ENCODE measurements at regions not wholly inside any gene's neighbourhood (a gene's known extent, or its start where the extent isn't known, plus 50 kb on each side); places are given as distances from the start of the nearest gene placed in this dataset.

DNA sequence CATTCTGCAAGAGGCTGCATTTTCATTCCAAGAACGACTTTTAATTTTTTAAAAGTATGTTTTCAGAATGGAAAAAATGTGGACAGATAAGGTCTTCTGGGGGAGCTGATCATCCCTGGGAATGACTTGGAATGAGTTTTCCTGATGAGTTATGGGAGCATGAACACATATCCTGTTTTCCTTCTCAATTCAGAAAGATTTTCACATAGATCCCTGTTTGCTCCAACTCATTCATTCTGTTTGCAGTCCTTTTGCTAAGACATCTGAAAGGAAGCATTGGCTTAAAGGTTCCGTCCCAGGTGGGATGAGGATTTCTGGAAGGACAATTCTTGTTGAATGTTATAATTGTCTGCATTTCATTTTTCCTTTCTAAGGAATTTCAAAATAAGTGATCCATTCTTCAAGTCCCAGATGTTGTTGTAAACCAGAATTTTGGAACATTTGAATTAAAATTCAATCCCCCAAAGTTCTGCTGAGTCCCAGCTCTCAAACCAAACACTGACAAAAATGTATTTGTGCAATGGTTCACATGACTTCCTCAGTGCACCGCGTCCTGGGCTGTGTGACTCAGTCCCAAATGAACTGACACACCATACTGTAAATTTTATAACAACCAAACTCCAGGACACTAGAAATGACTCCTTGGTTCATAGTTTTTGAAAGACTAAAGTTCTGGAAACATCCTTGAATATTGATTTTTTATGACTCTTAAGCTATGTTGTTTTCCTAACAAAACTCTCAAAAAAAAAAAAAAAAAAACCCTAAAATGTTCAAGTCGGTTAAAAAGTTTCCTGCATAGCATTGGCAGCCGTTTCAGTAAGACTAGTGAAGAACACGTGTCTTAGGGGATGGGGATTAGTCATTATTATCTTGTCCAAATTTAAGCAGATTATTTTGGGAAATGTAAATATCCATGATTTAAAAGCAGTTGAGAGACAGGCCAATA lies 281.8 kb upstream of the TCF4 start:
- Histone ChIP-seq H3K9me3 (ENCODE audit: control insufficient read depth, insufficient read depth, low read length) (no peaks in the 10 kb centered on the region), H3K4me3 (ENCODE audit: low read length) (no peak overlapping the region), H3K4me1 (ENCODE audit: control insufficient read depth, insufficient read depth, low read length) (no peaks in the 10 kb centered on the region), H3K36me3 (ENCODE audit: control insufficient read depth, insufficient read depth, low read length) (no peaks in the 10 kb centered on the region), H3K27me3 (ENCODE audit: control insufficient read depth, insufficient read depth, low read length) (no peaks in the 10 kb centered on the region), H3K27ac (ENCODE audit: low read length) (no peak overlapping the region)
- no peak for DNase-seq
- ATAC-seq: no peak
- TF ChIP-seq CTCF (IDR thresholded peaks at IDR 0.05): no peak
- Mint-ChIP-seq H3K36me3 (no peaks in the 10 kb centered on the region), H3K9me3 (no peaks in the 10 kb centered on the region), H3K4me3 (no peak overlapping the region), H3K27ac (no peak overlapping the region), H3K4me1 (no peaks in the 10 kb centered on the region), H3K27me3 (ENCODE audit: low read depth in 2 of 2) (no peaks in the 10 kb centered on the region)
- intact Hi-C loops (cut with micrococcal nuclease): no loop called here
- 82% methylated on average over 7 of the region's 7 CpGs for WGBS (ENCODE audit: insufficient coverage)

GRCh38 chr18:55868909-55869308 lies 280.9 kb upstream of the TCF4 start:
- no peaks in the 10 kb centered on the region for H3K9me3 ChIP-seq (ENCODE audit: control insufficient read depth, insufficient read depth, low read length)
- no peaks in the 10 kb centered on the region for H3K36me3 ChIP-seq (ENCODE audit: control insufficient read depth, insufficient read depth, low read length)
- H3K27me3 ChIP-seq (ENCODE audit: control insufficient read depth, insufficient read depth, low read length): no peaks in the 10 kb centered on the region
- intact Hi-C loops (cut with micrococcal nuclease): no loop called here
- Mint-ChIP-seq H3K36me3 (no peaks in the 10 kb centered on the region), H3K27ac (no peak overlapping the region), H3K9me3 (no peaks in the 10 kb centered on the region), H3K4me3 (no peak overlapping the region), H3K4me1 (no peaks in the 10 kb centered on the region), H3K27me3 (ENCODE audit: low read depth in 2 of 2) (no peaks in the 10 kb centered on the region)
- no peaks in the 10 kb centered on the region for H3K4me1 ChIP-seq (ENCODE audit: control insufficient read depth, insufficient read depth, low read length)
- no peak overlapping the region for H3K27ac ChIP-seq (ENCODE audit: low read length)
- no peak overlapping the region for H3K4me3 ChIP-seq (ENCODE audit: low read length)
- no peak for TF ChIP-seq CTCF (IDR thresholded peaks at IDR 0.05)
- DNase-seq (no peak), ATAC-seq (no peak)
- 100% methylated on average over 1 of the region's 1 CpG for WGBS (ENCODE audit: insufficient coverage)

DNA sequence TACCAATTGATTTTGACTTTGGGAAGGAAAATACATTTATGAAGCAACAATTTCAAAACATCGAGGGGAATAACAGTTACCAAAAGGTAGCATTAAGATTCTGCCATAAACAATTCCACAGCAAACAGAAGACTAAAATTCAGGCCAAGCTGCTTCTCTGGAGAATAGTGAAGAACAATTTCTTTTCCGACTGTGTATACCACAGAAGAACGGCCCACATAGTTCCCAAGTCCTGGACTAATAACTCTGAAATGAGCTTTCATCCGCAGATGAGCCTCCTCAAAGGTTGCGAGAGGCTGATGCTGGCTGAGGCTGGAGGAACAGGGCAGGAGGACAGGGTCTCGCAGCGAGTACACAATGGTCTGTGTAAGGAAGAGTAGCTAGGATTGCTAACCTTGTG lies 278.9 kb upstream of the TCF4 start:
- H3K9me3 Mint-ChIP-seq: no peaks in the 10 kb centered on the region
- Histone ChIP-seq H3K27me3 (ENCODE audit: control insufficient read depth, insufficient read depth, low read length) (no peaks in the 10 kb centered on the region), H3K27ac (ENCODE audit: low read length) (no peak overlapping the region), H3K9me3 (ENCODE audit: control insufficient read depth, insufficient read depth, low read length) (no peaks in the 10 kb centered on the region), H3K4me1 (ENCODE audit: control insufficient read depth, insufficient read depth, low read length) (no peaks in the 10 kb centered on the region), H3K4me3 (ENCODE audit: low read length) (no peak overlapping the region), H3K36me3 (ENCODE audit: control insufficient read depth, insufficient read depth, low read length) (no peaks in the 10 kb centered on the region)
- no peak overlapping the region for H3K4me3 Mint-ChIP-seq
- no peaks in the 10 kb centered on the region for H3K36me3 Mint-ChIP-seq
- DNase-seq: no peak
- WGBS (ENCODE audit: insufficient coverage): 89% methylated on average over 7 of the region's 7 CpGs
- intact Hi-C loops (cut with micrococcal nuclease): no loop called here
- no peak overlapping the region for H3K27ac Mint-ChIP-seq
- no peak for TF ChIP-seq CTCF (IDR thresholded peaks at IDR 0.05)
- no peak for ATAC-seq
- no peaks in the 10 kb centered on the region for H3K4me1 Mint-ChIP-seq
- no peaks in the 10 kb centered on the region for H3K27me3 Mint-ChIP-seq (ENCODE audit: low read depth in 2 of 2)

GRCh38 chr18:55866006-55866405 lies 278.0 kb upstream of the TCF4 start:
- Histone ChIP-seq H3K9me3 (ENCODE audit: control insufficient read depth, insufficient read depth, low read length) (no peaks in the 10 kb centered on the region), H3K4me1 (ENCODE audit: control insufficient read depth, insufficient read depth, low read length) (no peaks in the 10 kb centered on the region), H3K36me3 (ENCODE audit: control insufficient read depth, insufficient read depth, low read length) (no peaks in the 10 kb centered on the region), H3K27me3 (ENCODE audit: control insufficient read depth, insufficient read depth, low read length) (no peaks in the 10 kb centered on the region), H3K4me3 (ENCODE audit: low read length) (no peak overlapping the region), H3K27ac (ENCODE audit: low read length) (no peak overlapping the region)
- TF ChIP-seq CTCF (IDR thresholded peaks at IDR 0.05): no peak
- Mint-ChIP-seq H3K27me3 (ENCODE audit: low read depth in 2 of 2) (no peaks in the 10 kb centered on the region), H3K9me3 (no peaks in the 10 kb centered on the region), H3K36me3 (no peaks in the 10 kb centered on the region), H3K4me1 (no peaks in the 10 kb centered on the region), H3K27ac (no peak overlapping the region), H3K4me3 (no peak overlapping the region)
- intact Hi-C loops (cut with micrococcal nuclease): no loop called here
- WGBS (ENCODE audit: insufficient coverage): 87% methylated on average over 7 of the region's 7 CpGs
- no peak for ATAC-seq
- no peak for DNase-seq
